OCI-LY7 (cell line): ENCODE measurements at regions not wholly inside any gene's neighbourhood (a gene's known extent, or its start where the extent isn't known, plus 50 kb on each side); places are given as distances from the start of the nearest gene placed in this dataset.

Source experiments
- BruUV-seq: library from RNA; stranded (reverse); fragments of 400-500 nt; replicated peaks from 2 replicates; lab custom pipeline; 2021; lab: Mats Ljungman, UMichigan
- CTCF ChIA-PET: fragments of 300-600 bp; sonication (Branson Sonifier 250); formaldehyde crosslinking; loops from one replicate; lab custom pipeline; 2022; ENCODE audit warnings: antibody characterized with exemption; ENCODE audit not compliant: unreplicated experiment; lab: Charles Lee
- POLR2A ChIA-PET: fragments of 300-600 bp; sonication (Branson Sonifier 250); formaldehyde crosslinking; loops from one replicate; lab custom pipeline; 2022; ENCODE audit warnings: antibody characterized with exemption; lab: Charles Lee
- DNase-seq: peaks from one replicate; pipeline ENCODE4 v3.0.0-alpha.2; 2015; ENCODE audit warnings: low spot score
- H2AFZ ChIP-seq: fragments of 200-600 bp; sonication (generic), shearing (Covaris generic); 2 replicates; pipeline ENCODE4 v1.6.1; 2014; ENCODE audit warnings: mild to moderate bottlenecking, antibody characterized with exemption, low read length, moderate library complexity
- H3K27ac ChIP-seq: fragments of 200-600 bp; sonication (generic); 2 replicates; pipeline ENCODE4 v1.5.1; 2014; ENCODE audit warnings: mixed run types, low read depth, mild to moderate bottlenecking, moderate library complexity, low read length, inconsistent platforms; ENCODE audit not compliant: poor library complexity, severe bottlenecking
- H3K36me3 ChIP-seq: fragments of 200-600 bp; sonication (generic); 2 replicates; pipeline ENCODE4 v1.6.1; 2014; ENCODE audit warnings: mild to moderate bottlenecking, antibody characterized with exemption, low read length, moderate library complexity, mixed read lengths; ENCODE audit not compliant: insufficient read depth
- H3K4me1 ChIP-seq: fragments of 200-600 bp; sonication (generic); 2 replicates; pipeline ENCODE4 v1.5.1; 2014; ENCODE audit warnings: mild to moderate bottlenecking, low read length; ENCODE audit not compliant: insufficient read depth, poor library complexity, severe bottlenecking
- H3K4me2 ChIP-seq: fragments of 200-600 bp; sonication (generic); 2 replicates; pipeline ENCODE4 v1.6.1; 2014; ENCODE audit warnings: mild to moderate bottlenecking, low read length
- H3K4me3 ChIP-seq: fragments of 200-600 bp; sonication (generic); 2 replicates; pipeline ENCODE4 v1.5.1; 2014; ENCODE audit warnings: mild to moderate bottlenecking, low read depth, low read length; ENCODE audit not compliant: poor library complexity, severe bottlenecking
- H3K79me2 ChIP-seq: fragments of 200-600 bp; sonication (generic); 2 replicates; pipeline ENCODE4 v1.6.1; 2016; ENCODE audit warnings: low read depth, mild to moderate bottlenecking, low read length, moderate library complexity, mixed read lengths; ENCODE audit not compliant: insufficient read depth
- H3K9me2 ChIP-seq: fragments of 200-600 bp; sonication (generic); 2 replicates; pipeline ENCODE4 v1.6.1; 2016; ENCODE audit warnings: mild to moderate bottlenecking, low read length, mixed read lengths; ENCODE audit not compliant: insufficient read depth
- H3K9me3 ChIP-seq: fragments of 200-600 bp; sonication (generic); 2 replicates; pipeline ENCODE4 v1.6.1; 2014; ENCODE audit warnings: mild to moderate bottlenecking, mixed run types, low read length, mixed read lengths
- H4K20me1 ChIP-seq: fragments of 200-600 bp; sonication (generic); 2 replicates; pipeline ENCODE4 v1.6.1; 2014; ENCODE audit warnings: mild to moderate bottlenecking, antibody characterized with exemption, low read length, moderate library complexity, mixed read lengths; ENCODE audit not compliant: insufficient read depth
- CTCF ChIP-seq: fragments of 200-600 bp; sonication (generic); conservative IDR thresholded peaks from 2 replicates; pipeline ENCODE4 v1.5.1; 2014; ENCODE audit warnings: mild to moderate bottlenecking, antibody characterized with exemption, low read length, moderate library complexity, mixed read lengths
- EZH2phosphoT487 ChIP-seq: fragments of 200-600 bp; sonication (generic); IDR thresholded peaks from 2 replicates; pipeline ENCODE4 v1.6.1; 2018; ENCODE audit warnings: low read depth, borderline replicate concordance, mild to moderate bottlenecking, mixed run types, antibody characterized with exemption, low read length, moderate library complexity, mixed read lengths
- intact Hi-C: fragments of 100-400 bp; cut with micrococcal nuclease; formaldehyde crosslinking; loops from one replicate; pipeline ENCODE4 v1.10.0; 2022; ENCODE audit not compliant: unreplicated experiment

- intact Hi-C loops: no loop called here
- Histone ChIP-seq H3K36me3 (no peaks in the 10 kb centered on the region), H3K4me1 (no peaks in the 10 kb centered on the region), H3K4me3 (no peak overlapping the region), H3K9me3 (no peaks in the 10 kb centered on the region), H4K20me1 (no peaks in the 10 kb centered on the region), H3K27ac (no peak overlapping the region), H3K79me2 (no peaks in the 10 kb centered on the region), H3K9me2 (no peaks in the 10 kb centered on the region), H2AFZ (no peak overlapping the region), H3K4me2 (no peak overlapping the region)
- ChIA-PET POLR2A (no interaction called here), CTCF (no interaction called here)
- no TSS peak for BruUV-seq
- TF ChIP-seq EZH2phosphoT487: no peak
- no peak for TF ChIP-seq CTCF
- DNase-seq: no peak
Measured at GRCh38 chr19:27905074-27905473, 1307.9 kb downstream of the UQCRFS1 start.

DNA sequence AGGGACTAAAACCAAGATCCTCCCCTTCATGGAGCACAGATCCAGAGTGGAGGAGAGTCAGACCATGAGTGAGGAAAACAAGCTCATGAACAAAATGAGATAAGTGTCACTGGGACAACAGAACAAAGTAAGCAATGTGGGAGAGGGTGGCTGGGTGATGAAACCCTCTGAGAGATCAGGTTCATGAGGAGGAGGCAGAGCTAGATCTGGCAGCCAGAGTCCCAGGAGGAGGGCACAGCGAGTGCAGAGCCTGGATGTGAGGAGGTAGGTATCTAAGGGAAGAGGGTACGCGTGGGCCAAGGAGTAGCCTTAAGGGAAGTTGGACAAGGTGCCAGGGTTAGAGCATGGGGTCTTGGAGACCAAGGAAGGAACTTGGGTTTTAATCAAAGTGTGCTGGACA is 1311.9 kb downstream of the UQCRFS1 start:
- CTCF ChIA-PET: no interaction called here
- BruUV-seq: no TSS peak

More for the DNA sequence above, 1311.9 kb downstream of the UQCRFS1 start:
- Histone ChIP-seq H3K4me3 (no peak overlapping the region), H3K79me2 (no peaks in the 10 kb centered on the region), H3K9me2 (no peaks in the 10 kb centered on the region), H3K4me1 (no peaks in the 10 kb centered on the region), H3K27ac (no peak overlapping the region), H3K4me2 (no peak overlapping the region), H3K36me3 (no peaks in the 10 kb centered on the region), H2AFZ (no peak overlapping the region), H3K9me3 (no peaks in the 10 kb centered on the region), H4K20me1 (no peaks in the 10 kb centered on the region)
- POLR2A ChIA-PET: interaction anchor here (0.7 kb wide), 1 partner anchor 9 kb away, joined by 3 read pairs; no protein-coding TSS in a partner anchor
- TF ChIP-seq EZH2phosphoT487 (no peak), CTCF (no peak)
- intact Hi-C loops: no loop called here
- DNase-seq: no peak
